Fibroblast of upper back skin (primary cell): ENCODE measurements at regions not wholly inside any gene's neighbourhood (a gene's known extent, or its start where the extent isn't known, plus 50 kb on each side); places are given as distances from the start of the nearest gene placed in this dataset.
A peak's percentile ranks its signal among the peaks of the same experiment; 100 is the strongest.
"Not testable (repeated sequence)": the region's sequence is repeated elsewhere in the genome, so short reads cannot be mapped to it uniquely, and the experiment has no call there.

Experiments used
- DNase-seq: peaks from one replicate; pipeline ENCODE4 v3.0.0-alpha.2; 2013

- DNase-seq, result no peak
These were observed 183.1 kb upstream of the RREB1 start for GRCh38 chr6:6924708-6925107.

GRCh38 chr6:6925391-6926164 is 182.2 kb upstream of the RREB1 start:
- DNase-seq, result peak; percentile 18

- DNase-seq, result no peak
These were observed 180.9 kb upstream of the RREB1 start for GRCh38 chr6:6926856-6927255.

- no peak for DNase-seq
These were observed 180.0 kb upstream of the RREB1 start for GRCh38 chr6:6927521-6928361.

GRCh38 chr6:6930223-6930880 is 177.4 kb upstream of the RREB1 start:
- no peak for DNase-seq

GRCh38 chr6:6931071-6932025 is 176.4 kb upstream of the RREB1 start:
- DNase-seq, result no peak

- DNase-seq, result no peak
These were observed 175.4 kb upstream of the RREB1 start for GRCh38 chr6:6932341-6932740.

GRCh38 chr6:6932968-6933367 is 174.8 kb upstream of the RREB1 start:
- DNase-seq, result no peak

GRCh38 chr6:6940031-6941025 is 167.4 kb upstream of the RREB1 start:
- no peak for DNase-seq

GRCh38 chr6:6941201-6941600 is 166.6 kb upstream of the RREB1 start:
- no peak for DNase-seq

- DNase-seq, result no peak
These were observed 165.7 kb upstream of the RREB1 start for GRCh38 chr6:6942091-6942490.

- peak; percentile 31 for DNase-seq
These were observed 164.9 kb upstream of the RREB1 start for GRCh38 chr6:6942831-6943230.

- no peak for DNase-seq
These were observed 164.3 kb upstream of the RREB1 start for GRCh38 chr6:6943421-6943820.

- no peak for DNase-seq
These were observed 161.3 kb upstream of the RREB1 start for GRCh38 chr6:6946206-6947155.

- no peak for DNase-seq
These were observed 157.2 kb upstream of the RREB1 start for GRCh38 chr6:6950373-6951145.

- DNase-seq, result no peak
These were observed 156.4 kb upstream of the RREB1 start for GRCh38 chr6:6951355-6951754.

- no peak for DNase-seq
These were observed 155.3 kb upstream of the RREB1 start for GRCh38 chr6:6952484-6952883.

- DNase-seq, result not testable (repeated sequence)
These were observed 154.8 kb upstream of the RREB1 start for GRCh38 chr6:6952927-6953326.
